ENCODE measurements at regions not wholly inside any gene's neighbourhood (a gene's known extent, or its start where the extent isn't known, plus 50 kb on each side); places are given as distances from the start of the nearest gene placed in this dataset.

DNA sequence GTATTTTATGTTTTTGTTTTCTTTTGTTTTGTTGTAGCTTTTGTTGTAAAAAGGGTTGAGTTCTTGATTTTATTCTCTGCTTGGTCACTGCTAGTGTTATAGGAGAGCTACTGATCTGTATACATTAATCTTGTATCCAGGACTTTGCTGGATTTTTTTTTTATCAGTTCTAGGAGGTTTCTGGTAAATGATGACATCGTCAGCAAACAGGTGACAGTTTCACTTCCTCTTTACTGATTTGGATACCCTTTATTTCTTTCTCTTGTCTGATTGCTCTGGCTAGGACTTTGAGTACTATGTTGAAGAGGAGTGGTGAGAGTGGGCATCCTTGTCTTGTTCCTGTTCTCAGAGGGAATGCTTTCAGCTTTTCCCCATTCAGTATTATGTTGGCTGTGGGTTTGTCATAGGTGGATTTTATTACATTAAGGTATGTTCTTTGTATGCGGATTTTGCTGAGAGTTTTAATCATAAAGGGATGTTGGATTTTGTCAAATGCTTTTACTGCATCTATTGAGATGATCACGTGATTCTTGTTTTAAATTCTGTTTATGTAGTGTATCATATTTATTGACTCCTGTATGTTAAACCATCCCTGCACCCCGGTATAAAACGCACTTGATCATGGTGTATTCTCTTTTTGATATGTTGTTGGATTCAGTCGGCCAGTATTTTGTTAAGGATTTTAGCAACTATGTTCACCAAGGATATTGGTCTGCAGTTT lies 905.7 kb downstream of the LTN1 start:
- no peaks in the 10 kb centered on the region for H3K27me3 ChIP-seq (ENCODE audit: low read depth)
- DNase-seq, result no peak
- H3K9me3 ChIP-seq (replicated peaks), result peaks cover 24% of the 10 kb centered on the region
- no peak overlapping the region for H3K27ac ChIP-seq (replicated peaks)
- TF ChIP-seq CTCF (IDR thresholded peaks at IDR 0.05; ENCODE audit: borderline replicate concordance), result no peak
- peaks cover 15% of the 10 kb centered on the region for H3K4me1 ChIP-seq
- H3K4me3 ChIP-seq, result no peak overlapping the region
- no peaks in the 10 kb centered on the region for H3K36me3 ChIP-seq
- intact Hi-C loops (cut with micrococcal nuclease), result no loop called here

GRCh38 chr21:28084951-28085350 lies 907.7 kb downstream of the LTN1 start:
- Histone ChIP-seq H3K36me3 (no peaks in the 10 kb centered on the region), H3K27me3 (ENCODE audit: low read depth) (no peaks in the 10 kb centered on the region), H3K9me3 (replicated peaks) (peaks cover 24% of the 10 kb centered on the region), H3K27ac (replicated peaks) (no peak overlapping the region), H3K4me3 (no peak overlapping the region), H3K4me1 (peaks cover 6% of the 10 kb centered on the region)
- no peak for DNase-seq
- no peak for TF ChIP-seq CTCF (IDR thresholded peaks at IDR 0.05; ENCODE audit: borderline replicate concordance)
- intact Hi-C loops (cut with micrococcal nuclease), result no loop called here

- H3K4me3 ChIP-seq, result no peak overlapping the region
- no peak for TF ChIP-seq CTCF (IDR thresholded peaks at IDR 0.05; ENCODE audit: borderline replicate concordance)
- no peaks in the 10 kb centered on the region for H3K36me3 ChIP-seq
- peaks cover 23% of the 10 kb centered on the region for H3K9me3 ChIP-seq (replicated peaks)
- DNase-seq, result no peak
- H3K27me3 ChIP-seq (ENCODE audit: low read depth), result no peaks in the 10 kb centered on the region
- no peaks in the 10 kb centered on the region for H3K4me1 ChIP-seq
- no peak overlapping the region for H3K27ac ChIP-seq (replicated peaks)
- intact Hi-C loops (cut with micrococcal nuclease), result no loop called here
Measured at GRCh38 chr21:28083350-28083749, 909.3 kb downstream of the LTN1 start.

- H3K36me3 ChIP-seq, result no peaks in the 10 kb centered on the region
- no peak for DNase-seq
- no peak overlapping the region for H3K27ac ChIP-seq (replicated peaks)
- TF ChIP-seq CTCF (IDR thresholded peaks at IDR 0.05; ENCODE audit: borderline replicate concordance), result no peak
- H3K27me3 ChIP-seq (ENCODE audit: low read depth), result no peaks in the 10 kb centered on the region
- H3K9me3 ChIP-seq (replicated peaks), result peaks cover 2% of the 10 kb centered on the region
- intact Hi-C loops (cut with micrococcal nuclease), result no loop called here
- no peaks in the 10 kb centered on the region for H3K4me1 ChIP-seq
- H3K4me3 ChIP-seq, result no peak overlapping the region
Measured at GRCh38 chr21:28078126-28078525, 914.6 kb downstream of the LTN1 start.

- Histone ChIP-seq H3K36me3 (no peaks in the 10 kb centered on the region), H3K4me3 (no peak overlapping the region), H3K27ac (replicated peaks) (no peak overlapping the region), H3K9me3 (replicated peaks) (peaks cover 11% of the 10 kb centered on the region), H3K4me1 (peaks cover 3% of the 10 kb centered on the region), H3K27me3 (ENCODE audit: low read depth) (no peaks in the 10 kb centered on the region)
- intact Hi-C loops (cut with micrococcal nuclease), result no loop called here
- no peak for TF ChIP-seq CTCF (IDR thresholded peaks at IDR 0.05; ENCODE audit: borderline replicate concordance)
- no peak for DNase-seq
Measured at GRCh38 chr21:28074676-28075075, 918.0 kb downstream of the LTN1 start.

Measured in left ventricle myocardium inferior (tissue), 1 donor.